Activated CD4-positive, alpha-beta T cell treated with anti-CD3 and anti-CD28 coated beads for 1 hour (primary cell): ENCODE measurements at regions not wholly inside any gene's neighbourhood (a gene's known extent, or its start where the extent isn't known, plus 50 kb on each side); places are given as distances from the start of the nearest gene placed in this dataset.

Experiments used
- DNase-seq: peaks from one replicate; pipeline ENCODE4 v3.0.0-alpha.2; 2020

DNA sequence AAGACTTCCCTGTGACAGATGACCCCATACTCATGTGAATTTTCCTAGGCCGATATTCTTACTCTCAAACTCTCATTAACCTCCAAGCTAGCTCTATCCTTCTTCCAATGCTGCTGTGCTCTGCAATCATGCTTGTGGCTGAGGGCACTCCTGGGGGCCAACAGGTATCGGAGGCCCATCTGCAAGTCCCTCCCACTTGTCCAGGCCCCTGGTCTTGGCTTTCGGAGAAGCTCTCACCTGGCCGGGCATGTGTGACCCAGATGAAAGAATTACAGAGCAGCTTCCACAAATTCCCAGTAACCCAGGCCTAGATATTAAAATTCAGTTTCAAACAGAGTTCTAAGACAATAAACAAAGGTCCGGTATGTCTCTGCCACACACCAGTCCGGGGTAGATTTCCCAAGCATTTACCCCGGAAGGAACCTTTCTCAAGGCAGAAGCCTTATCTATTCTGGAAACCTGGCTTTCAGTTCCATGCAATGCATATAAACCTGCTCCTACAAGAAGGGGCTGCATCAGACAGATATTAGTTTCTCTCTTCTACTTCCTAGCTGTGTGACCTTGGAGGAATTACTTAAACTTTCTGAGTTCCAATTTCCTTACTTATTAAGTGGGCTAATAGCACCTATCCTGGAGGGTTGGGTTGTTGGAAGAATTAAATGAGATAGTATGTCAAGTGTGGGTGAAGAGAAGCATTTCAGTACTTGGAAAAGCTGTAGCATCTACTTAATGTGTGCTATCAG is 270.8 kb downstream of the PTTG2 start:
- DNase-seq, result no peak

DNA sequence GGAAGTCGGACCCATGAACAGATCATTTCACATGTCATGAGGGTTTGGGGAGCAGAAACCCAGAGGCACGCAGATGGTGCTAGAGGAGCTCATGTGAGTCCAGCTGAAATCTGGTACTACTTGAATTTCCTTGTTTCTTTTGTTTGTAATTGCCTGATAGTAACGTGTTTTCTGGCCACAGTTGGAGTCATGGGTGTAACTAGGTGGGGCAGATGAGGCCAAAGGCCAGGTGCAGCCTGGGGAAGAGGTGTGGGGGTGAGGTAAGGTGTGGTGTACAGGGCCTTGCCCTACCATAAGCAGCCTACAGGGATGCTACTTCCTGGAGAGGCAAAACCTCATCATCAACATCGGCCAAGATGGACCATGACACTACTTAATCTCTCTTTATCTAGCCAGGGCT is 271.4 kb downstream of the PTTG2 start:
- DNase-seq, result no peak

- DNase-seq, result no peak
Measured at GRCh38 chr4:38232741-38233140, 272.5 kb downstream of the PTTG2 start.

DNA sequence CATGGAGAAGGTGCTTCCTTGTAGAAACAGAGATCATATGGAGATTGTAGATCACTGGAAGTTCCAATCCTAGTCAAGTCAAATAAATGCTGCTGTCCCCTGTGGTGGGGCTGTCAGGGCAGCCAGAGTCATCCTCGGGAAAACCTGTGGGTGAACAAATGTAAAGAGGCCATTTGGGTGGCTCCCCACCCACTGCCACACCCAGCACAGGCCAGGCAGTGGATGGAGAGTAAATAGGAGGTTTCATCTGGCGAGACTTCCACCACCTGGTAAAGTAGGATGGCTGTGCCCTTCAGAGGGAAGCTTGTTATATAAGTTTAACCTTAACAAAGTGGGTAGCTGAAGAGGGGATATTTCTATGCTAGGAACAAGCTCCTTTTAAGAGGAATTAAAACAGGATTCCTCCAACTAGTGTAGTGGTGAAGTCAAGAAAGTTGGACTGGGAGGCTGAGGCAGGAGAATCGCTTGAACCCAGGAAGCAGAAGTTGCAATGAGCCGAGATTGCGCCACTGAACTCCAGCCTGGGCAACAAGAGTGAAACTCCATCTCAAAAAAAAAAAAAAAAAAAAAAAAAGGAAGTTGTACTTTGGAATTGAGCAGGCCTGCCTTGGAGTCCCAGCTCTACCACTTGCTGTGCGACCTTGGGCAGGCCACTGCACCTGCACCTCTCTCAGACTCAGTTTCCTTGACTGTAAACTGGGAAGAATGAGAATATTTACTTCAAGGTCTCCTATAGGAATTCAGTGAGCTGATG is 273.7 kb downstream of the PTTG2 start:
- no peak for DNase-seq

GRCh38 chr4:38235354-38235753 is 275.2 kb downstream of the PTTG2 start:
- DNase-seq, result no peak

GRCh38 chr4:38236003-38236402 is 275.8 kb downstream of the PTTG2 start:
- no peak for DNase-seq

DNA sequence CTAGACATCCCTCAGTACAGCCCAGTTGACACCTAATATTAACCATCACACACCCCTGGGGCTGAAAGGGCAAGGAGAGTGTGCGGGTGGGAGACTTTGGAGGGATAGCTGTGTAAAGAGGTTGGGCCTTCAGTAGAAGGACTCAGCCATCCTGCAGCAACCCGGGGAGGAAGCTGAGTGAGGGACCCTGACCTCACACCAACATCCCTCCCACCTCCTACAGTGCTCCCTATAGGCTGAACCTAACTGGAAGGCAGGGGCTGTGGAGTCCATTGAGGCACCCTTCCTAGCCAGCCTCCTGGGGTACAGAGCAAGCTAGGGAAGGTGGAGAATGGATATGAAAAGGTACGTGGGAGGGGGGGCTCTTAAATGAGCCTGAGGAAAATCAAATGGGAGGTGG is 276.3 kb downstream of the PTTG2 start:
- DNase-seq, result no peak

- no peak for DNase-seq
Measured at GRCh38 chr4:38237139-38237538, 276.9 kb downstream of the PTTG2 start.

DNA sequence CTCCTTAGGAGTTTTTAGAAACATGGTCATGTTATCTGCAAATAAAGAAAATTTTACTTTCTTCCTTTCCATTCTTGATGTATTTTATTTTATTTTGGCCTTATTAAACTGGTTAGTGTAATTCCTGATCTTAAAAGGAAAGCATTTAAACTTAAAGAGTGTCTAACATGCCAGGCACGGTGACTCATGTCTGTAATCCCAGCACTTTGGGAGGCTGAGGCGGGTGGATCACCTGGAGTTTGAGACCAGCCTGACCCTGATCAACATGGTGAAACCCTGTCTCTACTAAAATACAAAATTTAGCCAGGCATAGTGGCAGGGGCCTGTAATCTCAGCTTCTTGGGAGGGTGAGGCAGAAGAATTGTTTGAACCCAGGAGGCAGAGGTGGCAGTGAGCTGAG is 281.3 kb downstream of the PTTG2 start:
- no peak for DNase-seq

DNA sequence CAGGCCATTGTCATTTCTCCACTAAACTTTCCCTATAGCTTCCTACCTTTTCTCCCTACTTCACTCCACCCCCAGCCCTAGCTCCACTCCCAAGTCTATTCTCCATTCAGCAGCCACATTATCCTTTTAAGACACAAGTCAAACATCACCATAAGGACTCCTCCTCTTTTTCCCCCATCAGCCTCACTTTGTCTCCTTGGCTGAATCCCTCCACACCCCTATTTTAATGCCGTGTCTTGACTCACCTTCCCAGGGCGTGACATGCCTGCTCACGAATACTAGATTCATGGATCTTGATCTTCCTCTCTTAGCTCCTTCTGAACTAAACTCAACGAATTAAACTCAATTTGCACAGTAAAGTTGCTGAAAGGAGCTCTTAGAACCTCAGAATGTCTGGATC is 281.9 kb downstream of the PTTG2 start:
- no peak for DNase-seq

- DNase-seq, result no peak
Measured at GRCh38 chr4:38242822-38243387, 282.7 kb downstream of the PTTG2 start.

DNA sequence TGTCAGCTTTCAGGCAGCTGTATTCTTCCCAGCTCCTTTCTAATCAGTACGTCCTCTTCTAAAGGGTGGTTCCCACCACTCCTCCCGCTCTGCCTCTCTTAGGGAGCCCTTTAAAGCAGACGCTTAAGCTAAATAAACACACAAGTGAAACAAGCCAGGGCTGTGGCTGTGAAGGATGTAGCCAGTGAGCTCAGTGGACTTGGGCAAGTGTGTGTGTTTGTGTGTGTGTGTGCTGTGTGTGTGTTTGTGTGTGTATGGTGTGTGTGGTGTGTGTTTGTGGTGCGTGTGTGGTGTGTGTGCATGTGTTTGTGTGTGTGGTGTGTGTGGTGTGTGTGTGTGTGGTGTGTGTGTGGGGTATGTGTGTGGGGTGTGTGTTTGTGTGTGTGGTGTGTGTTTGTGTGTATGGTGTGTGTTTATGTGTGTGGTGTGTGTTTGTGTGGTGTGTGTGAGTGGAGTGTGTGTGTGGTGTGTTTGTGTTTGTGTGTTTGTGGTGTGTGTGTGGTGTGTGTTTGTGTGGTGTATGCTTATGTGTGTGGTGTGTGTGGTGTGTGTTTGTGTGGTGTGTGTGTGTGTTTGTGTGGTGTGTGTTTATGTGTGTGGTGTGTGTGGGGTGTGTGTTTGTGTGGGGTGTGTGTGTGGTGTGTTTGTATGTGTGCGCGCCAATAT is 283.3 kb downstream of the PTTG2 start:
- no peak for DNase-seq

GRCh38 chr4:38254825-38255224 is 294.6 kb downstream of the PTTG2 start:
- DNase-seq, result no peak

- DNase-seq, result no peak
Measured at GRCh38 chr4:38255572-38255971, 295.4 kb downstream of the PTTG2 start.

DNA sequence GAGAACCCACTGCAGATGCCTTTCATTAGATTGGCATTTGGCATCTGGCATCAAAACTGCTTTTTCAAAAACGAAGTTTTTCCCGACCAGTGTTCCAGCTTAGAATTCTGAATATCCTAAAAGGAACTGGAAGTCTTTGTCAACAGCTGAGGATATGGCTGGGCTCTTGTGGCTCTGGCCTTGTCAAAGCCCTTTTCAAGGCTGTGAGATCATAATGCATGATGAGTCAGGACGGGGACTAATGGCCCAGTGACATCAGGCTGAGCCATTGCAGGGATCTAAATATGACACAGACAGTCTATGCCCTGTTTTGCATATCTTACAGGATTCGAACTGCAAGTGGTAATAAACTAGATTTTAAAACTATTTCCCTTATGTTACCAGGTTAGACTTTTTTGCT is 306.4 kb downstream of the PTTG2 start:
- no peak for DNase-seq

DNA sequence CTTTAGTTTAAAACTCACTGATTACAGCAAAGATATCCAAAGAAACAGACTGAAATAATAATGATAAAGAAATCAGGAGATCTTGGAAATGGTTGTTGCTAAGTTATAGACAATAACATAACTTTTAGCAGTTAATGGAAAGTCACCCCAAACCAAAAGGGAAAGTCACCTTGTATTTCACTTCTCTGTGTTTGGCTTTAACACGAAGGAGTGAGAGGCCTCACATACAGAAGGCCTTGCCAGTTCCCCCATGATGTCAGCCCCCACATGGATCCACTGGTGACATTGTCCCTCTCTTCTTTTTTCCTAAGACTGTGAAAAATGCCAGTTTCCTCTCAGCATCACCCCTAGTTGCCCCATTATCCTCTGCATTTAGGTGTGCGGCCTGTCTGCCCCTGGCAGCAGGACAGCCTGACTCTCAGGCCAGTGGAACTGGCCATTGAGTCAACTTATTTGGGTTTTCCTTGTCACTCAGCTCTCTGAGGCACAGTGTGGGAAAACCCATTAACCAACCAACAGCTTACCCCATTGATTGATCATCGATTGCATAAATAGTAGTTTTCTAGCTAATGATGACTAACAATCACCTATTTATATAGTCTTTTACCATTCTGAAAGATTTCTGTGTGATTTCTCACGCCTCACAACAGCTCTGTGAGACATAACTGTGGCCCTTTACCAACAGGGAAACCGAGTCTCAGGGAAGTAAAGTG is 308.1 kb downstream of the PTTG2 start:
- no peak for DNase-seq

DNA sequence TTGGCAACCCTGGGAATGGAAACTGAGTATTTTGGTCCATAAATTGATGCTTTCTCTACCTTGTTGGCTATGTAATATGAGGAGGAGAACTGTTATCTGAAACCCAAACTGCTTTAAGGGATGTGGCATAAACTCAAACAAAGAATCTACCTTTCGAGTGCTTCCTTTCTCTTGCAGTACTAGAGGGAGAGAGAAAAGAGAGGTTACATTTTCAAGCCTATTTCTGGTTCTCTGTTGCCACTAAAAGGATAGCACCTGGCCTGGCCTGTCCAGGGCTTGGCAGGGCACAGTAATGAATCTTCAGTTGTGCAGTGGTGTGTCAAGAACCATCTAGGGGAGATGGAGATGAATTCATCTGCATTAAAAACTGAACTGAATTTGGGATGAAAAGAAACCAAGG is 308.6 kb downstream of the PTTG2 start:
- DNase-seq, result no peak

DNA sequence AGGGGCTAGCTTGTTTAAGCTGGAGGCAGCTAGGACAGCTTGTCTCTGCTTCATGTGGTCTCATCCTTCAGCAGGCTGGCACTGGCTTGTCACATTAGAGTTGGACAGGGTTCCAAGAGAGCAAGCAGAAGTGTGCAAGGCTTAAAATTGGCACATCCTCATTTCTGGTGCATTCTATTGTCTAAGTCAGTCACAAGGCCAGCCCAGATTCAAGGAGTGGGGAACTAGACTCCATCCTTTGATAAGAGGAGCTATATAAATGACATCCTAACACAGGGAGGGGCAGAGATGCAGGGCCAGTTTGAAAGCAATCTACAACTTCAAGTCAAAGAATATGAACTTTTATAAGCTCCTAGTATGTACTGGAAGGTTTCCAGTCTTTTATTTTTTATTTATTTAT is 313.2 kb downstream of the PTTG2 start:
- no peak for DNase-seq

DNA sequence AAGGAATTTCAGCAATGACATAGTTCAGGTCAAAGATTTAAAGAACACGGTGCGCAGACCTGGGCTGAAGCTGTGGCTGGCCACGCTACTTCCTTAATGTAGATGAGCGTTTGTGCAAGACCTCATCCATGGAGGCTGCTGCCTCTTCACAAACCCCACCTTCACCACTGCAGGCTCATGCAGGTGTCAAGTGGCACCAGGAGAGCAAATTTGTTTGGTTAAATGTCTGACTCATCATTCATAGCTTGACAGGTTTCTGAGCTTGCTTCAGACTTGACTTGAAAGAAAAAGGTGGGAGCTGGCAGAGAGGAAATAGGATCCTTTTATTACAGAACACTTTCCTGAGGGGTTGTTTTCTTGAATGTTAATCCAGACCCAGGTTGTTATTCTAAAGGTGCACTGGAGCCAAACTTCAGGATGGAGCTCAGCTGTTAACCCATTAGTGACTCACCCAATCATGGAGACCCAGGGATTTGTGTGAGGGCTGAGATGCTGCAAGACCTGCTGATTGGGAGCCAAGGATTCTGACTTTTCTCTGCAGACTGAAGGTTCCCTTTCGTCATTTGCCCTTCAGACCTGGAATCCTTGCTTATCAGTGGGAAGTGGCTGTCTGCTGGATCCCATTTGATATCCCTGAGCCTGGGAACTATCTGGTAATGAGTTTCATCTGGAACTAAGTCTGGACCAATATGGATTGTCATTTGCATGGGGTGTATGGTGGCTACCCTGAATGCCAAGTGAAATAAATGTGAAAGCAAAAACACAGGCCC is 315.3 kb downstream of the PTTG2 start:
- DNase-seq, result no peak

GRCh38 chr4:38278255-38278654 is 318.1 kb downstream of the PTTG2 start:
- no peak for DNase-seq

- DNase-seq, result no peak
Measured at GRCh38 chr4:38279077-38279476, 318.9 kb downstream of the PTTG2 start.

GRCh38 chr4:38279650-38280322 is 319.6 kb downstream of the PTTG2 start:
- DNase-seq, result no peak
